Stimulated activated effector memory CD8-positive, alpha-beta T cell treated with anti-CD3 and anti-CD28 coated beads, Interleukin-12 subunit alpha, Interleukin-12 subunit beta, amount 100 ng/mL, for 72 hours (primary cell): ENCODE measurements at regions not wholly inside any gene's neighbourhood (a gene's known extent, or its start where the extent isn't known, plus 50 kb on each side); places are given as distances from the start of the nearest gene placed in this dataset.
"Not testable (repeated sequence)": the region's sequence is repeated elsewhere in the genome, so short reads cannot be mapped to it uniquely, and the experiment has no call there.

Experiments
- ATAC-seq: fragments of 150-1000 bp; cut with Tn5 transposase; 2 replicates; pipeline ENCODE4 v1.10.0; 2021
- DNase-seq, 2 donors: peaks; one replicate each; pipeline ENCODE4 v3.0.0; 2021 to 2022; ENCODE audit warnings: low spot score in 2 of 2
- H3K27ac Mint-ChIP-seq: one replicate; pipeline ENCODE4 v1.8.0; 2022; ENCODE audit warnings: mild to moderate bottlenecking, mixed read lengths
- H3K36me3 Mint-ChIP-seq: one replicate; pipeline ENCODE4 v1.8.0; 2022; ENCODE audit warnings: mild to moderate bottlenecking, mixed read lengths
- H3K4me1 Mint-ChIP-seq: one replicate; pipeline ENCODE4 v1.8.0; 2022; ENCODE audit warnings: mixed read lengths
- H3K4me3 Mint-ChIP-seq: one replicate; pipeline ENCODE4 v1.8.0; 2022; ENCODE audit warnings: mild to moderate bottlenecking, mixed read lengths
- H3K9me3 Mint-ChIP-seq: one replicate; pipeline ENCODE4 v1.8.0; 2022; ENCODE audit warnings: mixed read lengths

GRCh38 chr2:131833367-131834202 lies 305.9 kb downstream of the CCDC74A start:
- H3K9me3 Mint-ChIP-seq, ATAC-seq, H3K4me3 Mint-ChIP-seq, H3K27ac Mint-ChIP-seq, H3K4me1 Mint-ChIP-seq, DNase-seq, H3K36me3 Mint-ChIP-seq: not testable (repeated sequence)

- not testable (repeated sequence) for H3K4me3 Mint-ChIP-seq, H3K27ac Mint-ChIP-seq, H3K9me3 Mint-ChIP-seq, DNase-seq, H3K4me1 Mint-ChIP-seq, H3K36me3 Mint-ChIP-seq
- peak; percentile 12 for ATAC-seq
These were observed 306.7 kb downstream of the CCDC74A start for GRCh38 chr2:131834203-131835020.

DNA sequence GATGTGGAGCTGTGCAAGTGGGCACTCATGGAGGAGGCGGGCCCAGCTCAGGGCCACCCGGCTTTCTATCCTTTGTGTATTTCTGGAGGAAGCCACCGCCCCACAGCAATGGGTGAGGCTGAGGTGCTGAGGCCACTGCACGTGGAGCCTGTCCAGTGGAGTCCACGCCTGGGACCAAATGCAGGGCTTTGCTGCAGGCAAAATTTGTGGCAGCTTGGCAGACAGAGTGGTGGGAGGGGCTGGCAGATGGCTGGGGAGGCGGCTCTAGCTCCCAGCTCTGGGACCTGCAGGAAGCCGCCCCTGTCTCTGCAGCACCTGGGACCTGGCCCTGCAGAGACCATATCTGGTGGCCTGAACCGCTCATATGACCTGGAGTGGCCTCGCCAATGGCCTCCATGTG lies 307.3 kb downstream of the CCDC74A start:
- not testable (repeated sequence) for H3K4me3 Mint-ChIP-seq, H3K27ac Mint-ChIP-seq, DNase-seq, H3K4me1 Mint-ChIP-seq, ATAC-seq, H3K36me3 Mint-ChIP-seq, H3K9me3 Mint-ChIP-seq

DNA sequence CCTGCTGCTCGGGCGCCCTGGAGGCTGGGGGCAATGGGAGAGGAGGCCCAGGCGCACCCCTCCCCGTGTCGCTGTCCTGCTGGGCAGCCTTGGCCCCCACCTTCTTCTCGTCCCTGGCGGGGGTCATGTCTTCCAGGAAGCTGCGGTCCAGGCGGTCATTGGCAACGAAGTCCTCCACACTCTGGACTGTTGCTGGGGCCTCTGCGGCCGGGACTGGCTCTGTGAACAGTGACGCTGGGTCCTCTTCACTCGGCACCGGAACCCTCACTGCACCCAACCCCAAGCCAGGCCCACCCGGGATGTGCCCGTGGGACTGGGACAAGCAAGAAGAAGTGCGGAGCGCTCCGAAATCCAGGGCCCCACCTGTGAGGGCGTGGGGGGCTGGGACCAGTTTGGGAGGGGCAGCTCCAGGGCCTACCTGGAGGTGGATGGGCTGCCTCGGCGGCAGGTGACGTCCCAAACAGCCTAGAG lies 308.0 kb downstream of the CCDC74A start:
- Mint-ChIP-seq H3K9me3 (no peaks in the 10 kb centered on the region), H3K27ac (no peak overlapping the region), H3K36me3 (no peaks in the 10 kb centered on the region), H3K4me3 (no peak overlapping the region), H3K4me1 (no peaks in the 10 kb centered on the region)
- no peak for DNase-seq
- no peak for ATAC-seq

- H3K4me1 Mint-ChIP-seq, H3K9me3 Mint-ChIP-seq, H3K4me3 Mint-ChIP-seq, DNase-seq, ATAC-seq, H3K36me3 Mint-ChIP-seq, H3K27ac Mint-ChIP-seq: not testable (repeated sequence)
These were observed 308.4 kb downstream of the CCDC74A start for GRCh38 chr2:131836116-131836515.

GRCh38 chr2:131844044-131844443 lies 316.4 kb downstream of the CCDC74A start:
- not testable (repeated sequence) for H3K4me3 Mint-ChIP-seq, H3K4me1 Mint-ChIP-seq, H3K36me3 Mint-ChIP-seq, DNase-seq, H3K27ac Mint-ChIP-seq, ATAC-seq, H3K9me3 Mint-ChIP-seq

DNA sequence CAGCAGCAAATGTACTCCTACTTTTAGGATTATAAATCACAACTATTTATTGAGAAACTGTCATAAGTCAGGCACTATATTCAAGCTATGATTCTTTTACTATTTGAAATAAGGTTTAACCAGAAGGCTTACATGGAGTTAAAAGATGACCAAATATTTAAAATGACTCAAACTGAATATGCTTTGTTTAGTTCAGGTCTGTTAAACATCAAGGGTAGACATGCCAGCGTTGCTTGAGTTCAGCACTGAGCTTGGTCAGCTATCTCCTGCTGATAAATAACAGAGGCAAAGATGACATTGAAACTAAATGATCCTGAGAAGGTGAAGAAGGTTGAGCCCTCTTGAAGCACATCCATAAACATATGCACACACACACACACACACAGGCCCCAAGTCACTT lies 305.6 kb downstream of the ANKRD30BL start:
- not testable (repeated sequence) for H3K4me3 Mint-ChIP-seq, DNase-seq, H3K9me3 Mint-ChIP-seq, H3K27ac Mint-ChIP-seq, ATAC-seq, H3K36me3 Mint-ChIP-seq, H3K4me1 Mint-ChIP-seq

DNA sequence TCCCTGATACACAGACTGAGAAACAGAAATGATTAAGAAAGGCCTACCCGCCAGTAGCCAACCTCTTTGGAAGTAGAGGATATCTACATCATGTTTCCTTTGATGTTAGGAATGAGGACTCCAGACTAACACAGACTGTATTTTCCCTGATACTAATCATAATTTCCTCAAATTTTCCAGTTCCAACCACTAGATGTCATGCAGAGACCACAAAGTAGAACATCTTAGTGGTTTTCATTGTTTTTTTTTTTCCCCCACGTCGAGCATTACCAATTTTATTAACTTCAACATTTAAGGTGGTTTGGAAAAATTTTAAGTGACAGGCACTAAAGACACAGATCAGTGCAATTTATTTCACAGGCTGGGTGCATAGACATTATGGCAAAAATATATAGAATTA lies 303.6 kb downstream of the ANKRD30BL start:
- DNase-seq, ATAC-seq, H3K36me3 Mint-ChIP-seq, H3K27ac Mint-ChIP-seq, H3K4me3 Mint-ChIP-seq, H3K4me1 Mint-ChIP-seq, H3K9me3 Mint-ChIP-seq: not testable (repeated sequence)
